ENCODE measurements at regions not wholly inside any gene's neighbourhood (a gene's known extent, or its start where the extent isn't known, plus 50 kb on each side); places are given as distances from the start of the nearest gene placed in this dataset.
"Not testable (repeated sequence)": the region's sequence is repeated elsewhere in the genome, so short reads cannot be mapped to it uniquely, and the experiment has no call there.

DNA sequence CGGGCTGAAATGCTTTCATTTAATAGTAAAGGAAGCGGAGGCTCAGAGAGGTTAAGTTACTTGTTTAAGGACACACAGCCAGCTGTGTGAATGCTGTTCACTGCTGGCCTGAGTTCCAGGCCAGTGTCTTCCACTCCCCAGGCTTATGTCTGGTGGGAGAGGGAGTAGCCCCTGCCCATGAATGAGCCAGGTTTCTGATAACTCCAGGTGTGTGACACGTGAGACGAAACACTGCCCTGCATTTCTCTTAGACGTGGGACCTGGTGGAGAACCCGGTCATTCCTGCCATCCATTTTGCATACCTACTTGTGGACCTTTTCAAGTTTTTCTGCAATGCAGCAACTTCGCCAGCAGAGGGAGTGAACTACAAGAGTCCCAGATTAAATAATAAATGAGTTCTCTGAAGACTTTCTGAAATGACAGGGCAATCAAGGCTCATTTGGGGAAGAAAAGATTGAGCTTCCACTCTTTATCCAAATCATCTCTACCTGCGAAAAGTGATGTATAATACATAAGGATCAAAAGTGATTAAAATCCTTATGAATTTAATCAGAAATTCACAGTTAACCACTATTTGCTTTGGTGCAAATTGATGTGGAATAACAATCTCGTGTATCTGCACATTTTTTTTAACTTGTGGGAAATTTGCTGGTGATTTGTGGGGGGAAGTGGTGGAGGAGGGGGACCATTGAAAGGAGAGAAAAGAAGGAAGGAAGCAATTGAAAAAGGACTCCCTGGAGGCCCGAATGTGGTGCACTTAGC, 79.4 kb upstream of the ASB18 start:
- Histone ChIP-seq H3K27me3 (no peaks in the 10 kb centered on the region), H3K36me3 (no peaks in the 10 kb centered on the region), H3K9me3 (no peaks in the 10 kb centered on the region), H3K4me3 (no peak overlapping the region)
- DNase-seq: peak; percentile 41

DNA sequence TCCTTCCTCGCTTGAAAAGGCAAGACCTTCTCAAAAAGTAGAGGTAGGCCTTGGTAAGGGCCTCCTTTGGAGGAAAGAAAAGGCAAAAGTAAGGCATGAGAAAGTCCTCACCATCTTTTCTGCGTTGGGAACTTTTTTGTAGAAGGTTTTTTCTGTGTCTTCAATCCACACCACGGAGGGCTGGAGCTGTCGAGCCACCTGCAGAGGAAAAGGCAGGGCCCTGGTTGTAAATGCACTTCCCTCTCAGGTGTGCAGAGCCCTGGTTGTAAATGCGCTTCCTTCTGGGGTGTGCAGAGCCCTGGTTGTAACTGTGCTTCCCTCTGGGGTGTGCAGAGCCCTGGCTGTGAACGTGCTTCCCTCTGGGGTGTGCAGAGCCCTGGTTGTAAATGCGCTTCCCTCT, 80.2 kb upstream of the ASB18 start:
- no peak for DNase-seq
- H3K27me3 ChIP-seq: no peaks in the 10 kb centered on the region
- no peaks in the 10 kb centered on the region for H3K36me3 ChIP-seq
- no peak overlapping the region for H3K4me3 ChIP-seq
- H3K9me3 ChIP-seq: no peaks in the 10 kb centered on the region

DNA sequence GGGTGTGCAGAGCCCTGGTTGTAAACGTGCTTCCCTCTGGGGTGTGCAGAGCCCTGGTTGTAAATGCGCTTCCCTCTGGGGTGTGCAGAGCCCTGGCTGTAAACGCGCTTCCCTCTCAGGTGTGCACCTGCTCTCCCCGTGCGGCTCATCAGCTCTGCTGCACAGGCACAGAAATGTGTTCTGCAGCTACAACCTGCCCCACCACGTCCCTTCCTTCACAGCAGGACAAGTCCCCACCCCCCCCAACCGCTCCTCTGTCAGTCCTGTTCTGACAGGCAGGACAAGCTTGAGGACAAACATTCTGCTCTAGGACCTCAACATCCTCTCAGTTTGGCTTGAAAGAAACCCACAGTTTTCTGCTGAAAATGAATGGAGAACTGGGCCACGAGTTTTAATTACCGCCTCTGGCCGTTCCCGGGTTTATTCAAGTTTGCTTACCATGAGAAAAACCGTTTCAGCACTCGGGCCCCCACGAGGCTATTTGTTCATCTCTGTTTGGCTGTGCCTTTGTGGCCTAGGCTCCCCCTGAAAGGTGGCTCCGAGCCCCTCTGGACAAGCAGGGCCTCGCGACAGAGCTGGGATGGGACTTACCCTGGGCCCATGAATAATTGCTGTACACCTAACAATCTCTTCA, 81.0 kb upstream of the ASB18 start:
- Histone ChIP-seq H3K4me3 (no peak overlapping the region), H3K27me3 (no peaks in the 10 kb centered on the region), H3K36me3 (no peaks in the 10 kb centered on the region), H3K9me3 (no peaks in the 10 kb centered on the region)
- DNase-seq: no peak

DNA sequence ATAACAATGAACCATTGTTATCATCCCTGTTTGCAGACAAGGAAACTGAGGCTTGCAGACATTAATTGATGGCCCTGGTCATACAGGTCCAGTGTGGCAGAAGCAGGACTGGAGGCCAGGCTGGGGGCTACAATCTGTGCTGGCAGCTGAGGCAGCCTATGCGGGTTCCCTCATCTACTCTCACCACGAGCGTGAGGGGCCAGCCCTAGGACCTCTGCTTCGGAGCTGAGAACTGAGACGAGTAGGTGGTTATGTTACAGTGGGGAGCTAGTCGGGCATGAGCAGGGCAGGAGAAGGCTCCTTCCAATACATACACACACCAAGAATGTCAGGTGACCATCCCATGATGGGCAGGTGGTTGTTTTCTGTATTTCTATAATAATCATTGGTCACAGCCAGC, 82.2 kb upstream of the ASB18 start:
- Histone ChIP-seq H3K9me3 (no peaks in the 10 kb centered on the region), H3K27me3 (no peaks in the 10 kb centered on the region), H3K4me3 (no peak overlapping the region), H3K36me3 (no peaks in the 10 kb centered on the region)
- no peak for DNase-seq

DNA sequence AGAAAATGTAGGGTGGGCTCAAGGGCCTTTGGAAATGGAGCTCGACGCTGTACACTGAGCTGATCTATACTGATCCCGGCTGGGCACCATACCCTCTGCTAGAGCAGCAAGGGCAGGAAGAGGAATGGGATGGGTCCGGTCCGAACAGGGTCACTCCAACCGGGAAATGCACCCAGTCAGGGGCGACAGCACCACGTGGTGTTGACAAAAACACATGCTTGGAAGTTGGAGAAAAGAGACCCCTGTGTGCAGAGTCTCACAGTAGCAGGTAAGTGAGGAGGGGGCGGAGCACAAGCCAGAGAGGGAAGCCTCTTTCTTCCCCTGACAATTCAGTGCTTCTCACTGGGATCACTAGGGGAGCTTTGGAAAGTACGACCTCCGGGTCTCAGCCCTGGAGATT, 84.1 kb upstream of the ASB18 start:
- H3K9me3 ChIP-seq: no peaks in the 10 kb centered on the region
- H3K36me3 ChIP-seq: no peaks in the 10 kb centered on the region
- no peak for DNase-seq
- H3K4me3 ChIP-seq: no peak overlapping the region
- H3K27me3 ChIP-seq: no peaks in the 10 kb centered on the region

DNA sequence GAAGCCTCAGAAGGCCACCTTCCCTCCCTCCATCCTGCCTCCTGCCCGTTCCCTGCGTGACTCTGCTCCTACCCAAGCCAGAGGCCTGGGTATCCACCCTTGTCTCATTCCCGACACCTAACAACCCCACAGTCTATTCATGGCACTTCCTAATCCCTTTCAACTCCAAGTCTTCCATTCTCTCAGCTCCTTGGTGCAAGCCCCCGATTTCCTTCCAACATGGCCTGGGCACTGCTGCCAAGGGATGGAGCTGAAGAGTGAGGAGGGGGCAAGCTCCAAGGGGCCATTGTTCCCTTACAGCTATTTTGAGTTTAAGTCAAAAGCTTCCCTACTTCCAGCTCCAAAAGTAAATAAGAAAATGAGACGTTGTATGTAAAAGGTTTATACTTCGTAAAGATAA, 84.8 kb upstream of the ASB18 start:
- Histone ChIP-seq H3K36me3 (no peaks in the 10 kb centered on the region), H3K4me3 (no peak overlapping the region), H3K27me3 (no peaks in the 10 kb centered on the region), H3K9me3 (no peaks in the 10 kb centered on the region)
- DNase-seq: no peak

DNA sequence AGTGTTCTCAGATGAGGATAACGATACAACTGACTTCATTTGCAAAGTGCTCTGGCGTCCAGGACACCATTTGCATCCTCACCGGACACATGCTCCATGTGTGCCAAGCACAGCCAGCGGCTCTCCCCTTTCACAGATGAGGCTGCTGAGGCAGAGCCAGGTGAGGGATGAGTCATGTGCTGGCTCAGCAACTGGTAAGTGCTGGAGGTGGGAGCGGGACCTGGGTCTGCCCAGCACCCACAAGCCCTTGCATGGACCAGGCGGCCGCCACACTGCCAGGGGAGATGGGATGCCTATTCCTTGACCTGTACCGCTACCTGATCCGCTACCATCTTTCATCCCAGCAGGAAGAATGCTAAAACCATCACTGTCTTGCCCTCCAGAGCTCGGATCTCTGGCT, 86.2 kb upstream of the ASB18 start:
- no peak for DNase-seq
- Histone ChIP-seq H3K27me3 (no peaks in the 10 kb centered on the region), H3K9me3 (no peaks in the 10 kb centered on the region), H3K36me3 (no peaks in the 10 kb centered on the region), H3K4me3 (no peak overlapping the region)

DNA sequence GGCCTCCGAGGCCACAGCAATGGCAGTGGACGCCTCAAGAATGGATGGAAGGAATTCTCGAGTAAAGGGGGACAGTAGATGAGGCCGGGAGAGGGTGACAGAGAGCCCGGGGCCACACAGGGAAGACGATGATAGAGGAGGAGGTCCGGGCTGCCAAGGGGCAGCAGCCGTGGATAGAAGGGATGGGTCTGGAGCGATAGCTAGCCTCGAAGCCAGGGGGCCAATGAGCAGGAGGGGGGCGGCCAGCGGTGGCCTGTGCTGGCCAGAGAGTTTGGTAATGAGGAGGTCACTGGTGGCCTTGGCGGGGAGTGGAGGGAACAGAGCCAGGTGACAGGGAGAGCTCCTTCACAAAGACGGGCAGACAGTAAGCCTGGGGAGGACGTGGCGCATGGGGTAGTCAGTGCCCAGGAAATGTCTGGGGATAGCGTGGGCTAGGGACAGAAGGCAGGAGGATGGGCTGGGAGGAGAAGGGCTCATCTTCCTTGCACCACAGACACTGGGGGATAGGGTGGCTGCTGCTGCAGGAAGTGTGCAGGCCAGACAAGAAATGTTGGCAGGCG, 87.8 kb upstream of the ASB18 start:
- DNase-seq: no peak
- no peak overlapping the region for H3K4me3 ChIP-seq
- no peaks in the 10 kb centered on the region for H3K36me3 ChIP-seq
- H3K27me3 ChIP-seq: no peaks in the 10 kb centered on the region
- H3K9me3 ChIP-seq: no peaks in the 10 kb centered on the region

DNA sequence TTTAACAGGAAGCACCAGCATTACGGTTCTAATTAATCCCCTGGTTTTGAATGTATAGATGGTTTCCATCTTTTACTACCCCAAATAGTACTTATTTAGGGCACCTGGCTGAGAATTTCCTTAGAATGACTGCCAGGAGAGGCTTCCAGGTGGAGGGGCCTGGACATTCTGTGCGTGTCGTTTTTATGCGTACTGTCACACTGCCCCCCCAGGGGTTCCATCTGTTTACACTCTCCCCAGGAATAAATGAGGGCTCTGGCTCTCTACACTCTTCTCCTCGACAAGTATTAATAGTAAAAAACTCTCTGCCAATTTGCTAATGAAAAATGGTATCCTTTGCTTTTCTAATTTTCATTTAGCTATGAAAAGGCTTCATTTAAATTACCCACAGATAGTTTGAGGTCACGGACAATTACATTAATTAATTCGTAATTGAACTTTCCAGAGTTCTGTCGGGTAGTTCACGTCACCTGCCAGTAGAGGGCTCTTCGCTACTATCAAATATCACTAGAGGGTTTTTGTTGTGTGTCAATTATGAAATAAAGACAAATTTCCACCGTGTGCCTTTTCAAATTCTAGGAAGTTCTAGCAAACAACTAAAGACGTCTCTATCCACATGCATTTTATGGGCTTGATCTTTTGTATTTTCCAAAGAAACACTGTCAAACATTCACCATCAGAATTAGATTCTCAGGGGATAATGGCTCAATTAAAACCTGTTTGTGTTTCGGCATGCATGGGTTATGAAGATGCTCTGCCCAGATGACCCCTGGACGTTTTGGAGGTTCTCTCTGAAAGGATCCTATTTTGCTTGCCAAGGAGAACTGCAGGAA, 88.8 kb upstream of the ASB18 start:
- no peaks in the 10 kb centered on the region for H3K36me3 ChIP-seq
- H3K4me3 ChIP-seq: no peak overlapping the region
- no peaks in the 10 kb centered on the region for H3K27me3 ChIP-seq
- no peaks in the 10 kb centered on the region for H3K9me3 ChIP-seq
- no peak for DNase-seq

DNA sequence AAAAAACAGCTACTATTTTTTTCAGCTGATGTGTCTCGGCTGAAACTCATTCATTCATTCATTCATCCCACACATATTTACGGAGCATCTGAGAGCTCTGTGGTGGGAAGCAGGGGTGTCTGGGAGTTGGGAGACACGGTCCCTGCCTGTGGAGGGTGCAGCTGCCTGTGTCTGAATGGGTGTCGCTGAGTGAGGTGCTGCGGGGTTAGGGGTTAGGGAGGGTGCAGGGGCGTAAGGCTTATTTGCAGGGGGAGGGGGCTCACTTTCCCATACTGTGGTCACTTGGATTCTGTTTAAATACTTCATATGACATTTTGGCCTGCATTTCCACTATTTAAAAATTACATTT, 89.4 kb upstream of the ASB18 start:
- no peaks in the 10 kb centered on the region for H3K9me3 ChIP-seq
- H3K36me3 ChIP-seq: no peaks in the 10 kb centered on the region
- H3K4me3 ChIP-seq: no peak overlapping the region
- H3K27me3 ChIP-seq: no peaks in the 10 kb centered on the region
- no peak for DNase-seq

DNA sequence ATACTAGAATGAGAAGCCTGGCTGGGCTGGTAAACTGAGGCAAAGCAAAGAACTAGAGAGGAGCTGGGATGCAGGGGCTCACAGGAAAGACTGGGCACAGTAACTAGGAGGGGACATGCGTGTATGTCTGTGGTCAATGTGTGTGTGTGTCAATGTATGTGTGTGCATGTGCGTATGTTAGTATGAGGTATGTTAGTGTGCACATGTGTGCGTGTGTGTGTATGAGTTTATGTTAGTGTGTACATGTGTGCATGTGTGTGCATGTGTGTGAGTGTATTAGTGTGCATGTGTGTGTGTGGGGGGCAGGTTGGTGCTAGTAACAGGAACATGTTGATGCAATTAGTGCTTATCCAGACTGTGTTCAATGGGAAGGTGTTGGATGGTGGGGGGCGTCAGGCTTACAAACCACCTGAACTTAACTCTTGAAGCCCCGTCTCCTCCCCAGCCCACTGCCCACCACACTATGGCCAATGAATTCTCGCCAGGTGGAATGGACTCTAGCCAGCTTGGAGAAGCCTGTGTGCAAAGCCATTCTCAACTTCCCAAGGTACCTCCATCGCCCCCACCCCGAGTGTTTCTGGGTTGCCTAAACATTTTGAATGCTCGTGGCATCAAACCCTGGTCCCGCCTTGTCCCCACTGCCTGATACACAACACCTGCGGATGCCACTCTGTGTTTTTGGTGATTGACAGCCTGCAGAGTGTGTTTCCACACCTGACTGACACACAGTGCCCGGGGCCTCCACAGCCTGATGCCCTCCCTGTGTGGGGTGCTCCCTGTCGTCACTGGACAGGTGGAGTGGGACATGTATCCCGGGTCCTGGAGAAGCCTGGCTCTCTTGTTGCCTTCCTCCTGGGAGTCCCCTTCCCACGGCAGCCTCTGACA, 90.1 kb upstream of the ASB18 start:
- H3K27me3 ChIP-seq: no peaks in the 10 kb centered on the region
- no peak for DNase-seq
- no peaks in the 10 kb centered on the region for H3K36me3 ChIP-seq
- H3K4me3 ChIP-seq: no peak overlapping the region
- H3K9me3 ChIP-seq: no peaks in the 10 kb centered on the region

DNA sequence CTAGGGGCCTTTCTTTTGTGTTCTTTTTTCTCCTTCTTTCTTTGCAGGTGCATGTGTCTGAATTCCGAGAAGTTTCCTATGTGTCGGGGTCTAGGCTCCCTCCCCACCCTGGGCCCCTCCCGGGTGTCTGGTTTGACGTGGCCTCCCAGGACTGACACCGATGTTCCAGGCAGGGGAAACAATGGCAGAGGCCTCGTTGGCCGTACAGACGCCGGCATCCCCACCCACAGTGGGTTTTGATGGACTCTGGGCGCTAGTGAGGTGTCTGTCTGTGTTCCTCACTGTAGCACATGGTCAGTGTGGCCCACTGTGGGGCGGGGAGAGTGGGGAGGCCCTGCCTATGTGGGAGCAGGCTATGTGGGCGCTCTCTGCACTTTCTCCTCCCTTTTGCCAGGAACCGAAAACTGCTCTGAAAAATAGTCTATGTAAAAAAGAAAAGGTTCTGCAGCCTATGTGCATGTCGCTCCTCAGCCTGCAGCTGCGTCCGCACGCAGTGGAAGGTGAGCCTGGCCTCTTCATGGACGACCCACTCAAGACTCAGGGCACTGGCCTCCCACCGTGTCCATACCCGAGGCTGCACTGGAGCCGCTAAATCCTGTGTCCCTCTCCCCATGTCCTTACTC, 90.9 kb upstream of the ASB18 start:
- H3K27me3 ChIP-seq: no peaks in the 10 kb centered on the region
- H3K9me3 ChIP-seq: no peaks in the 10 kb centered on the region
- DNase-seq: no peak
- H3K36me3 ChIP-seq: no peaks in the 10 kb centered on the region
- no peak overlapping the region for H3K4me3 ChIP-seq

DNA sequence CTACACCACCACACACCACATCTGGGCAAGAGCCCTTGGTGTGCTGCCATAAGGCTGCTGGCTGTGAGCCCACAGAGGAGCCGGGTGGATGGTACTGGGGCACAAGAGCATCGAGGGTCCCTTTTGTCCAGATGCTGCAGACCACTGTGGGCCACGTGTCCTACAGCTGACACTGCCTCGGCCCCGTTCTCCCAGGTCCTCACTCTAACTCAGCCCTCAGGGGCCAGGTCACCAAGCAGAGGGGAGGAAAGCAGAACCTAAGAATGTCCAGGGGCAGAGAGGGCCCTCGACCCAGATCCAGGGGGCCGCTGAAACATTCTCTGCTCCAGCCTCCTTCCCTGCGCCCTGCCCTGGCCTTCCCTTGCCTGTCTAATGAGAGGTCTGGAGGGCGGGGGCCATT, 91.7 kb upstream of the ASB18 start:
- Histone ChIP-seq H3K27me3 (no peaks in the 10 kb centered on the region), H3K4me3 (no peak overlapping the region)
- DNase-seq: no peak

DNA sequence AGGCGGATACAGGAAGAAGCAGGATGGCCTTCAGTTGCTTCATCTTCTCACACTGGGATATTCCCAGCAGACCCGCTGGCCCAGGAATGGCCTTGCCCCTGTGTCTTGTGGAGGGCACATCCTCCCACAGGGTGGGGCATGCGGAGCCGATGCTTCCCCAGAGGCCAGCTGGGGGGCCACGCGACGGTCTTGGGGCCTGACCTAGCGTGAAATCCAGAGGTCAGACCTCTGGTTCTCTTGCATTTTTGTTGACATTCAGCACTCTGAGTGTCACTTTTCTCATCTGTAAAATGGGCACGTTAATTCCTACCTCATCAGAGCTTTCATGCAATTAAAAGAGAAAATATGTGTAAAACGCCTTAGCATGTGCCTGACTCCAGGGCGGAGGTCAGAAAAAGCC, 92.1 kb upstream of the ASB18 start:
- not testable (repeated sequence) for H3K36me3 ChIP-seq, H3K4me3 ChIP-seq, H3K27me3 ChIP-seq, DNase-seq, H3K9me3 ChIP-seq

More for the DNA sequence above, 91.7 kb upstream of the ASB18 start:
- Histone ChIP-seq H3K9me3 (no peaks in the 10 kb centered on the region), H3K36me3 (no peaks in the 10 kb centered on the region)

DNA sequence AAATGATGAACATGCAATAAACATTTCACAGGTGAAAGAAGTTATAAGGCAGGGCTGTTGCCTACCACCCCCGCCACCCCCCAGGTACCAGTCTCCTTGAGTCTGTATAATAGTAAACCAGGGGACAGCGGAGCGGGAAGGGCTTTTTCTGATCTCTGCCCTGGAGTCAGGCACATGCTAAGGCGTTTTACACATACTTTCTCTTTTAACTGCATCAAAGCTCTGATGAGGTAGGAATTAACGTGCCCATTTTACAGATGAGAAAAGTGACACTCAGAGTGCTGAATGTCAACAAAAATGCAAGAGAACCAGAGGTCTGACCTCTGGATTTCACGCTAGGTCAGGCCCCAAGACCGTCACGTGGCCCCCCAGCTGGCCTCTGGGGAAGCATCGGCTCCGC, 94.3 kb upstream of the ASB18 start:
- not testable (repeated sequence) for DNase-seq, H3K27me3 ChIP-seq, H3K9me3 ChIP-seq, H3K4me3 ChIP-seq, H3K36me3 ChIP-seq

DNA sequence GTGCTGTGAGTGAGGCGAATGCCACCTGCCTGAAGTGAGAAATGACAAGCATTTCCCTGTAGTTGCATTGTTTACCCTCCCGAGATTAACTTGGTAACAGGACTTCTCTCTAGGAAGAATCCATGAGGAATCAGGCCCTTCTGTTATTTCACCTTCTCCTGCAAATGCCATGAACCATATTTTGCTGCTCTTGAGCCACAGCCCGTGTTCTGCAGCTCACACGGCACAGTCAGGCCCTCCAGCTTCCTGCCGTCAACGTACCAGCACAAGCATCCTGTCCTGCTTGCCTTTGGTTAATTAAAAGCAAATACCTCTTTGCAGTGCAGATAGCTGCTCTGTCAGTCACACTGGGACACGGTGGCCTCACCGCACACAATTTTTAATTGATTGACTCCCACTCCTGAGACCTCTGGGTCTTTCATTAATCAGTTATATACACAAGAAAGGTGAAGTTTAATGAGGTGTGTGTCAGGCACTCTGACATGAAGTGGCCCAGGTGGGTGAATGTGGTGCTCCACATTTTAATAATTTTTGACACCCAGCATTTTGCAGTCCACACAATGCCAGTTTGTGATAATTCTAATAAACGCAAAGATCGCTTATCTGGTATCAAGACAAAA, 95.3 kb upstream of the ASB18 start:
- no peak overlapping the region for H3K4me3 ChIP-seq
- H3K36me3 ChIP-seq: no peaks in the 10 kb centered on the region
- peaks cover 2% of the 10 kb centered on the region for H3K27me3 ChIP-seq
- no peaks in the 10 kb centered on the region for H3K9me3 ChIP-seq
- no peak for DNase-seq
